HCT116 (cell line): ENCODE measurements at regions not wholly inside any gene's neighbourhood (a gene's known extent, or its start where the extent isn't known, plus 50 kb on each side); places are given as distances from the start of the nearest gene placed in this dataset.

Source experiments
- ATAC-seq: fragments of 200-7000 bp; cut with Tn5 transposase; 2 replicates; pipeline ENCODE4 v1.9.1; 2020; ENCODE audit warnings: mild to moderate bottlenecking, moderate library complexity
- BruUV-seq: library from RNA; stranded (reverse); fragments of 400-500 nt; replicated peaks from 2 replicates; lab custom pipeline; 2021; lab: Mats Ljungman, UMichigan
- CTCF ChIA-PET: fragments of 300-600 bp; sonication (Branson Sonifier 250); formaldehyde crosslinking; loops from one replicate; lab custom pipeline; 2021; ENCODE audit warnings: antibody characterized with exemption; lab: Charles Lee
- POLR2A ChIA-PET: fragments of 300-600, 350-600 bp; sonication (Branson Sonifier 250); formaldehyde crosslinking; loops from one replicate; lab custom pipeline; 2021; ENCODE audit warnings: antibody characterized with exemption; lab: Charles Lee
- RAD21 ChIA-PET, 2 experiments: fragments of 300-600 bp; sonication (Branson Sonifier 250); formaldehyde crosslinking; loops; one replicate each; lab custom pipeline; 2023; ENCODE audit warnings: low total read pairs in 2 of 2; ENCODE audit not compliant: uncharacterized antibody in 2 of 2, unreplicated experiment in 2 of 2, low non-redundant PET in 1 of 2; lab: Charles Lee
- DNase-seq: peaks from one replicate; pipeline ENCODE4 v3.0.0-alpha.2; 2010; ENCODE audit warnings: low read depth, low spot score
- H2AFZ ChIP-seq: fragments of 200-600 bp; shearing (Covaris generic), sonication (generic); 2 replicates; pipeline ENCODE4 v1.6.1; 2017; ENCODE audit warnings: low read depth, mixed run types, mixed read lengths, antibody characterized with exemption, low read length; ENCODE audit not compliant: poor library complexity, severe bottlenecking
- H3K27ac ChIP-seq: 2 replicates; pipeline ENCODE4 v1.5.1; 2012; ENCODE audit warnings: low read depth, low read length
- H3K27me3 ChIP-seq: fragments of 200-600 bp; sonication (generic); 2 replicates; pipeline ENCODE4 v1.6.1; 2016; ENCODE audit warnings: mixed run types, low read length, mixed read lengths; ENCODE audit not compliant: insufficient read depth
- H3K36me3 ChIP-seq, 2 experiments: fragments of 200-500 bp in 1 of 2; fragments of 200-600 bp in 1 of 2; sonication (Bioruptor generic) in 1 of 2; sonication (generic) in 1 of 2; 2 replicates each; pipeline versions ENCODE4 v1.5.1 to v1.6.1; 2014 to 2016; ENCODE audit warnings: low read length in 2 of 2, inconsistent platforms in 1 of 2, mixed read lengths in 1 of 2, mixed run types in 1 of 2; ENCODE audit not compliant: insufficient read depth in 2 of 2, control insufficient read depth in 1 of 2
- H3K4me1 ChIP-seq, 2 experiments: fragments of 200-600 bp in 1 of 2; sonication (generic) in 1 of 2; 2 replicates each; pipeline versions ENCODE4 v1.5.1 to v1.6.1; 2012 to 2017; ENCODE audit warnings: low read length in 2 of 2, inconsistent platforms in 1 of 2, mild to moderate bottlenecking in 1 of 2, mixed read lengths in 1 of 2, mixed run types in 1 of 2, moderate library complexity in 1 of 2; ENCODE audit not compliant: insufficient read depth in 2 of 2, control insufficient read depth in 1 of 2
- H3K4me2 ChIP-seq: fragments of 200-600 bp; sonication (generic); 2 replicates; pipeline ENCODE4 v1.6.1; 2017; ENCODE audit warnings: mixed run types, low read length, mixed read lengths
- H3K4me3 ChIP-seq, 2 experiments: fragments of 200-600 bp in 1 of 2; sonication (generic) in 1 of 2; replicated peaks in 1 of 2; 2 replicates each; pipeline ENCODE4 v1.5.1; 2011 to 2016; ENCODE audit warnings: low read length in 2 of 2, control low read depth in 1 of 2, low read depth in 1 of 2, mild to moderate bottlenecking in 1 of 2, mixed read lengths in 1 of 2, mixed run types in 1 of 2
- H3K79me2 ChIP-seq: fragments of 200-600 bp; sonication (generic); 2 replicates; pipeline ENCODE4 v1.6.1; 2017; ENCODE audit warnings: mild to moderate bottlenecking, mixed run types, low read length, moderate library complexity, mixed read lengths; ENCODE audit not compliant: insufficient read depth
- H3K9ac ChIP-seq: fragments of 200-600 bp; sonication (generic); 2 replicates; pipeline ENCODE4 v1.6.1; 2016; ENCODE audit warnings: low read length, mixed read lengths
- H3K9me2 ChIP-seq: fragments of 200-600 bp; sonication (generic), shearing (Covaris generic); 2 replicates; pipeline ENCODE4 v1.6.1; 2017; ENCODE audit warnings: mixed run types, mild to moderate bottlenecking, moderate library complexity; ENCODE audit not compliant: insufficient read depth
- H3K9me3 ChIP-seq, 2 experiments: fragments of 200-500 bp in 1 of 2; fragments of 200-600 bp in 1 of 2; sonication (Bioruptor generic) in 1 of 2; sonication (generic) in 1 of 2; 2 replicates each; pipeline ENCODE4 v1.6.1; 2014 to 2017; ENCODE audit warnings: low read length in 2 of 2, mixed read lengths in 2 of 2, inconsistent platforms in 1 of 2, low read depth in 1 of 2, mild to moderate bottlenecking in 1 of 2, mixed run types in 1 of 2, moderate library complexity in 1 of 2; ENCODE audit not compliant: control insufficient read depth in 1 of 2, insufficient read depth in 1 of 2
- H4K20me1 ChIP-seq: fragments of 200-600 bp; sonication (generic), shearing (Covaris generic); 2 replicates; pipeline ENCODE4 v1.6.1; 2017; ENCODE audit warnings: mixed run types, mild to moderate bottlenecking, moderate library complexity; ENCODE audit not compliant: insufficient read depth
- CEBPB ChIP-seq: IDR thresholded peaks from 2 replicates; pipeline ENCODE4 v1.6.1; 2012; ENCODE audit warnings: low read depth
- EGR1 ChIP-seq: IDR thresholded peaks from 2 replicates; pipeline ENCODE4 v1.6.1; 2012; ENCODE audit warnings: low read depth
- ELF1 ChIP-seq: IDR thresholded peaks from 2 replicates; pipeline ENCODE4 v1.6.1; 2012; ENCODE audit warnings: low read depth, borderline replicate concordance
- EZH2 ChIP-seq: fragments of 200-600 bp; sonication (generic); IDR thresholded peaks from 2 replicates; pipeline ENCODE4 v1.6.1; 2017; ENCODE audit warnings: antibody characterized with exemption, mixed run types
- FOSL1 ChIP-seq: IDR thresholded peaks from 2 replicates; pipeline ENCODE4 v1.6.1; 2012; ENCODE audit warnings: low read depth
- JUND ChIP-seq: IDR thresholded peaks from 2 replicates; pipeline ENCODE4 v1.6.1; 2012
- POLR2A ChIP-seq: IDR thresholded peaks from 2 replicates; pipeline ENCODE4 v1.7.0; 2011; ENCODE audit warnings: borderline replicate concordance; ENCODE audit not compliant: insufficient read depth, insufficient read length; ENCODE audit errors: extremely low read depth
- RAD21 ChIP-seq: IDR thresholded peaks from 2 replicates; pipeline ENCODE4 v1.6.1; 2012; ENCODE audit warnings: low read depth, mild to moderate bottlenecking
- SIN3A ChIP-seq: IDR thresholded peaks from 2 replicates; pipeline ENCODE4 v1.6.1; 2012; ENCODE audit warnings: low read depth
- SP1 ChIP-seq: IDR thresholded peaks from 2 replicates; pipeline ENCODE4 v1.6.1; 2012; ENCODE audit warnings: low read depth
- SRF ChIP-seq: IDR thresholded peaks from 2 replicates; pipeline ENCODE4 v1.6.1; 2012; ENCODE audit warnings: low read depth
- TCF7L2 ChIP-seq: IDR thresholded peaks from 2 replicates; pipeline ENCODE4 v1.7.0; 2011; ENCODE audit warnings: borderline replicate concordance, inconsistent platforms; ENCODE audit not compliant: insufficient read depth, insufficient read length; ENCODE audit errors: extremely low read depth
- ZFX ChIP-seq: fragments of 450-650 bp; IDR thresholded peaks from 2 replicates; pipeline ENCODE4 v1.6.1; 2017
- ZNF274 ChIP-seq: fragments of 200-500 bp; sonication (Bioruptor generic); IDR thresholded peaks from 2 replicates; pipeline ENCODE4 v1.6.1; 2014; ENCODE audit warnings: mild to moderate bottlenecking, low read depth, low read length, inconsistent platforms
- intact Hi-C: fragments of 100-400 bp; cut with micrococcal nuclease; formaldehyde crosslinking; loops from 2 replicates; pipeline ENCODE4 v1.10.0; 2022
- TF ChIP-seq, protein P1 (sequence below): IDR thresholded peaks from 2 replicates; pipeline ENCODE4 v1.6.1; 2012
- TF ChIP-seq, protein P2 (sequence below): IDR thresholded peaks from 2 replicates; pipeline ENCODE4 v1.6.1; 2012
- TF ChIP-seq, protein P3 (sequence below): IDR thresholded peaks from 2 replicates; pipeline ENCODE4 v1.6.1; 2012; ENCODE audit warnings: low read depth
- TF ChIP-seq, protein P4 (sequence below): IDR thresholded peaks from 2 replicates; pipeline ENCODE4 v1.6.1; 2011; ENCODE audit warnings: mild to moderate bottlenecking, low read length, moderate library complexity; ENCODE audit not compliant: insufficient replicate concordance; ENCODE audit errors: extremely low read depth
- TF ChIP-seq, protein P5 (sequence below), 3 experiments: fragments of 200-600 bp in 1 of 3; sonication (generic) in 1 of 3; IDR thresholded peaks in 2 of 3; conservative IDR thresholded peaks in 1 of 3; 2 replicates each; pipeline ENCODE4 v1.5.1; 2012 to 2017; ENCODE audit warnings: low read depth in 2 of 3, low read length in 2 of 3, antibody characterized with exemption in 1 of 3, borderline replicate concordance in 1 of 3, control low read depth in 1 of 3, mild to moderate bottlenecking in 1 of 3, mixed read lengths in 1 of 3, mixed run types in 1 of 3, moderate library complexity in 1 of 3; ENCODE audit not compliant: insufficient read depth in 1 of 3

DNA sequence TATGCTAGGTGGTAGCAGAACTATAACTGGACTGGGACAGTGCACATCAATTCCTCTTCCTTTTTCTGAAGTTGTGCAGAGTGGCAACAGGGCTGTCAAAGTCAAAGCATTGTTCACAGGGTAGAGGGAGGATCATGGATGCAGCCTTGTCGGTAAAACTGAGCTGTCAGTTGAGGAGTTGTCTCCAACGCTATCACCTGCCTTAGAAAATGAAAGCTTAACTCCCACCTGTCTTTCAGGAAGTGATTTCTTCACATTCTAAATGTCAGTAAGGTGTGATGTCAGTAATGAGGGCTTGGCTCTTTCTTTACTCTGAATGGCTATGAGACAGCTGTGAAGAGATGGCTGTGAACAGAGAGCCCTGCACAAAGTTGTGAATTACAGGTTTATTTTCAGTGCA, 66.4 kb upstream of the BANK1 start:
- no peak overlapping the region for H3K4me3 ChIP-seq
- H3K9me2 ChIP-seq, result no peaks in the 10 kb centered on the region
- H3K27ac ChIP-seq, result no peak overlapping the region
- ChIA-PET POLR2A (no interaction called here), CTCF (no interaction called here), RAD21 (no interaction called here)
- H2AFZ ChIP-seq, result no peak overlapping the region
- no peak for ATAC-seq
- no peak overlapping the region for H3K9ac ChIP-seq
- intact Hi-C loops, result loop anchor here (10.0 kb wide), 1 partner anchor 1299 kb away; no protein-coding TSS in a partner anchor
- no peaks in the 10 kb centered on the region for H3K79me2 ChIP-seq
- H3K9me3 ChIP-seq, result no peaks in the 10 kb centered on the region
- BruUV-seq, result no TSS peak
- TF ChIP-seq FOSL1 (no peak), ZNF274 (no peak), JUND (no peak), SIN3A (no peak), ZFX (no peak), RAD21 (no peak), SRF (no peak), ELF1 (no peak), SP1 (no peak), CEBPB (no peak), TCF7L2 (no peak), EGR1 (no peak), EZH2 (no peak), POLR2A (no peak)
- TF ChIP-seq, protein P1, sequence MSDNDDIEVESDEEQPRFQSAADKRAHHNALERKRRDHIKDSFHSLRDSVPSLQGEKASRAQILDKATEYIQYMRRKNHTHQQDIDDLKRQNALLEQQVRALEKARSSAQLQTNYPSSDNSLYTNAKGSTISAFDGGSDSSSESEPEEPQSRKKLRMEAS, result no peak
- TF ChIP-seq, protein P2, sequence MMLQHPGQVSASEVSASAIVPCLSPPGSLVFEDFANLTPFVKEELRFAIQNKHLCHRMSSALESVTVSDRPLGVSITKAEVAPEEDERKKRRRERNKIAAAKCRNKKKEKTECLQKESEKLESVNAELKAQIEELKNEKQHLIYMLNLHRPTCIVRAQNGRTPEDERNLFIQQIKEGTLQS, result no peak
- TF ChIP-seq, protein P3, sequence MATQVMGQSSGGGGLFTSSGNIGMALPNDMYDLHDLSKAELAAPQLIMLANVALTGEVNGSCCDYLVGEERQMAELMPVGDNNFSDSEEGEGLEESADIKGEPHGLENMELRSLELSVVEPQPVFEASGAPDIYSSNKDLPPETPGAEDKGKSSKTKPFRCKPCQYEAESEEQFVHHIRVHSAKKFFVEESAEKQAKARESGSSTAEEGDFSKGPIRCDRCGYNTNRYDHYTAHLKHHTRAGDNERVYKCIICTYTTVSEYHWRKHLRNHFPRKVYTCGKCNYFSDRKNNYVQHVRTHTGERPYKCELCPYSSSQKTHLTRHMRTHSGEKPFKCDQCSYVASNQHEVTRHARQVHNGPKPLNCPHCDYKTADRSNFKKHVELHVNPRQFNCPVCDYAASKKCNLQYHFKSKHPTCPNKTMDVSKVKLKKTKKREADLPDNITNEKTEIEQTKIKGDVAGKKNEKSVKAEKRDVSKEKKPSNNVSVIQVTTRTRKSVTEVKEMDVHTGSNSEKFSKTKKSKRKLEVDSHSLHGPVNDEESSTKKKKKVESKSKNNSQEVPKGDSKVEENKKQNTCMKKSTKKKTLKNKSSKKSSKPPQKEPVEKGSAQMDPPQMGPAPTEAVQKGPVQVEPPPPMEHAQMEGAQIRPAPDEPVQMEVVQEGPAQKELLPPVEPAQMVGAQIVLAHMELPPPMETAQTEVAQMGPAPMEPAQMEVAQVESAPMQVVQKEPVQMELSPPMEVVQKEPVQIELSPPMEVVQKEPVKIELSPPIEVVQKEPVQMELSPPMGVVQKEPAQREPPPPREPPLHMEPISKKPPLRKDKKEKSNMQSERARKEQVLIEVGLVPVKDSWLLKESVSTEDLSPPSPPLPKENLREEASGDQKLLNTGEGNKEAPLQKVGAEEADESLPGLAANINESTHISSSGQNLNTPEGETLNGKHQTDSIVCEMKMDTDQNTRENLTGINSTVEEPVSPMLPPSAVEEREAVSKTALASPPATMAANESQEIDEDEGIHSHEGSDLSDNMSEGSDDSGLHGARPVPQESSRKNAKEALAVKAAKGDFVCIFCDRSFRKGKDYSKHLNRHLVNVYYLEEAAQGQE, result no peak
- TF ChIP-seq, protein P4, sequence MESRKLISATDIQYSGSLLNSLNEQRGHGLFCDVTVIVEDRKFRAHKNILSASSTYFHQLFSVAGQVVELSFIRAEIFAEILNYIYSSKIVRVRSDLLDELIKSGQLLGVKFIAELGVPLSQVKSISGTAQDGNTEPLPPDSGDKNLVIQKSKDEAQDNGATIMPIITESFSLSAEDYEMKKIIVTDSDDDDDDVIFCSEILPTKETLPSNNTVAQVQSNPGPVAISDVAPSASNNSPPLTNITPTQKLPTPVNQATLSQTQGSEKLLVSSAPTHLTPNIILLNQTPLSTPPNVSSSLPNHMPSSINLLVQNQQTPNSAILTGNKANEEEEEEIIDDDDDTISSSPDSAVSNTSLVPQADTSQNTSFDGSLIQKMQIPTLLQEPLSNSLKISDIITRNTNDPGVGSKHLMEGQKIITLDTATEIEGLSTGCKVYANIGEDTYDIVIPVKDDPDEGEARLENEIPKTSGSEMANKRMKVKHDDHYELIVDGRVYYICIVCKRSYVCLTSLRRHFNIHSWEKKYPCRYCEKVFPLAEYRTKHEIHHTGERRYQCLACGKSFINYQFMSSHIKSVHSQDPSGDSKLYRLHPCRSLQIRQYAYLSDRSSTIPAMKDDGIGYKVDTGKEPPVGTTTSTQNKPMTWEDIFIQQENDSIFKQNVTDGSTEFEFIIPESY, result no peak
- TF ChIP-seq, protein P5, sequence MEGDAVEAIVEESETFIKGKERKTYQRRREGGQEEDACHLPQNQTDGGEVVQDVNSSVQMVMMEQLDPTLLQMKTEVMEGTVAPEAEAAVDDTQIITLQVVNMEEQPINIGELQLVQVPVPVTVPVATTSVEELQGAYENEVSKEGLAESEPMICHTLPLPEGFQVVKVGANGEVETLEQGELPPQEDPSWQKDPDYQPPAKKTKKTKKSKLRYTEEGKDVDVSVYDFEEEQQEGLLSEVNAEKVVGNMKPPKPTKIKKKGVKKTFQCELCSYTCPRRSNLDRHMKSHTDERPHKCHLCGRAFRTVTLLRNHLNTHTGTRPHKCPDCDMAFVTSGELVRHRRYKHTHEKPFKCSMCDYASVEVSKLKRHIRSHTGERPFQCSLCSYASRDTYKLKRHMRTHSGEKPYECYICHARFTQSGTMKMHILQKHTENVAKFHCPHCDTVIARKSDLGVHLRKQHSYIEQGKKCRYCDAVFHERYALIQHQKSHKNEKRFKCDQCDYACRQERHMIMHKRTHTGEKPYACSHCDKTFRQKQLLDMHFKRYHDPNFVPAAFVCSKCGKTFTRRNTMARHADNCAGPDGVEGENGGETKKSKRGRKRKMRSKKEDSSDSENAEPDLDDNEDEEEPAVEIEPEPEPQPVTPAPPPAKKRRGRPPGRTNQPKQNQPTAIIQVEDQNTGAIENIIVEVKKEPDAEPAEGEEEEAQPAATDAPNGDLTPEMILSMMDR (IDR thresholded peaks at IDR 0.05 in 2 of 3, conservative IDR thresholded peaks at IDR 0.05 in 1 of 3; ENCODE audit: borderline replicate concordance in 1 of 3, insufficient read depth in 1 of 3, low read depth in 2 of 3, low read length in 2 of 3), result no peak
- H4K20me1 ChIP-seq, result no peaks in the 10 kb centered on the region
- H3K4me1 ChIP-seq, result no peaks in the 10 kb centered on the region
- DNase-seq, result no peak
- no peak overlapping the region for H3K4me2 ChIP-seq
- H3K27me3 ChIP-seq, result no peaks in the 10 kb centered on the region
- no peaks in the 10 kb centered on the region for H3K36me3 ChIP-seq
